H1 (cell line): ENCODE measurements at regions not wholly inside any gene's neighbourhood (a gene's known extent, or its start where the extent isn't known, plus 50 kb on each side); places are given as distances from the start of the nearest gene placed in this dataset.

Experiments used
- ATF2 ChIP-seq: IDR thresholded peaks from 2 replicates; pipeline ENCODE4 v1.6.1; 2012; ENCODE audit warnings: low read length, inconsistent platforms
- CTBP2 ChIP-seq: IDR thresholded peaks from 2 replicates; pipeline ENCODE4 v1.7.0; 2011; ENCODE audit warnings: borderline replicate concordance, mild to moderate bottlenecking, moderate library complexity, mixed read lengths, low read length; ENCODE audit not compliant: insufficient read depth, insufficient read length
- JUN ChIP-seq: IDR thresholded peaks from 2 replicates; pipeline ENCODE4 v1.6.1; 2011; ENCODE audit warnings: low read depth, mild to moderate bottlenecking, improper control_type of control experiment, low read length
- KDM1A ChIP-seq: fragments of 200-600, 300-600 bp; sonication (generic); IDR thresholded peaks from 2 replicates; pipeline ENCODE4 v1.7.1; 2016; ENCODE audit warnings: mild to moderate bottlenecking, low read length, borderline replicate concordance
- ZNF274 ChIP-seq: IDR thresholded peaks from 2 replicates; pipeline ENCODE4 v1.7.0; 2012; ENCODE audit warnings: low read length, borderline replicate concordance; ENCODE audit errors: extremely low read depth
- TF ChIP-seq, protein P1 (sequence below): fragments of 300-600 bp; sonication (generic); IDR thresholded peaks from 2 replicates; pipeline ENCODE4 v1.7.1; 2012; ENCODE audit warnings: low read length, moderate library complexity, mild to moderate bottlenecking, inconsistent platforms; ENCODE audit not compliant: insufficient replicate concordance

DNA sequence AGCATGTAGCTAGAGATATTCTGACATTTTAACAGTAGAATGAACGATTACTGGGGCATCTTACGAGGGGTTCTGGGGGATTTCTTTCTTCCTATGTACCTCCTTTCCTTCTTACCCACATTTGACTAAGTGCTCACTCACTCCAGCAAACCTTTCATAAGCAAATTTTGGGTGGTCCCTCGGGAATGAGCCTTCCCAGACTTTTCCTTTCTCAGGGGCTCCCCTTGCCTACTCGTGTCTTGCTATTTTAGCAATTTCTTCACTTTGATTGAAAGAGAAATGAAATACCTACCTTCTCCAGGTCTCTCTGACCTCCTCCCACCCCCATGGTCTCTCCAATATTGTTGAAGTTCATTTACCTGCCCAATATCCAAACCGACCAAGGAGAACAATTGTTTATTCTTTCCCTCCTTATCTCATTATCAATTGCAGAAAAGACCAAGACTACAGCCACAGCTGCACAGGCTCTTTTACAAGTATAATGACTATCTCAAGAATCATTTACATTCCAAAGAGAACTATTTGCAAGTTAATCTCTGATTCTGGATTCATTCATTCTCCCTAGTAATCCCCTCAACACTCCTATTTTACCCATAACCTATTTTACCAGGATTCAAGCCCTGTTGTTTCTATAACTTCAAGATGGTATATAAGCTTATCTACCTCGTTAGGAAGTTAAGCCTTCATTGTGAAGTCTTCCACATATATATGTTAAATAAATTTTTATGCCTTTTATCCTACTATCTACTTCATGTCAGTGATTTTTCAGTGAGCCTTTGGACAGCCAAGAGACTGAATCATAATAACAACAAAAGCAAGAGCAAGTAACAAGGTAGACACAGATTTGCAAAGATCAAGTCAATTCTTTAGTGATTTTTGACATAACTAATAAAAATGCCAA, 480.6 kb downstream of the IPMK start (continued):
- TF ChIP-seq, protein P1, sequence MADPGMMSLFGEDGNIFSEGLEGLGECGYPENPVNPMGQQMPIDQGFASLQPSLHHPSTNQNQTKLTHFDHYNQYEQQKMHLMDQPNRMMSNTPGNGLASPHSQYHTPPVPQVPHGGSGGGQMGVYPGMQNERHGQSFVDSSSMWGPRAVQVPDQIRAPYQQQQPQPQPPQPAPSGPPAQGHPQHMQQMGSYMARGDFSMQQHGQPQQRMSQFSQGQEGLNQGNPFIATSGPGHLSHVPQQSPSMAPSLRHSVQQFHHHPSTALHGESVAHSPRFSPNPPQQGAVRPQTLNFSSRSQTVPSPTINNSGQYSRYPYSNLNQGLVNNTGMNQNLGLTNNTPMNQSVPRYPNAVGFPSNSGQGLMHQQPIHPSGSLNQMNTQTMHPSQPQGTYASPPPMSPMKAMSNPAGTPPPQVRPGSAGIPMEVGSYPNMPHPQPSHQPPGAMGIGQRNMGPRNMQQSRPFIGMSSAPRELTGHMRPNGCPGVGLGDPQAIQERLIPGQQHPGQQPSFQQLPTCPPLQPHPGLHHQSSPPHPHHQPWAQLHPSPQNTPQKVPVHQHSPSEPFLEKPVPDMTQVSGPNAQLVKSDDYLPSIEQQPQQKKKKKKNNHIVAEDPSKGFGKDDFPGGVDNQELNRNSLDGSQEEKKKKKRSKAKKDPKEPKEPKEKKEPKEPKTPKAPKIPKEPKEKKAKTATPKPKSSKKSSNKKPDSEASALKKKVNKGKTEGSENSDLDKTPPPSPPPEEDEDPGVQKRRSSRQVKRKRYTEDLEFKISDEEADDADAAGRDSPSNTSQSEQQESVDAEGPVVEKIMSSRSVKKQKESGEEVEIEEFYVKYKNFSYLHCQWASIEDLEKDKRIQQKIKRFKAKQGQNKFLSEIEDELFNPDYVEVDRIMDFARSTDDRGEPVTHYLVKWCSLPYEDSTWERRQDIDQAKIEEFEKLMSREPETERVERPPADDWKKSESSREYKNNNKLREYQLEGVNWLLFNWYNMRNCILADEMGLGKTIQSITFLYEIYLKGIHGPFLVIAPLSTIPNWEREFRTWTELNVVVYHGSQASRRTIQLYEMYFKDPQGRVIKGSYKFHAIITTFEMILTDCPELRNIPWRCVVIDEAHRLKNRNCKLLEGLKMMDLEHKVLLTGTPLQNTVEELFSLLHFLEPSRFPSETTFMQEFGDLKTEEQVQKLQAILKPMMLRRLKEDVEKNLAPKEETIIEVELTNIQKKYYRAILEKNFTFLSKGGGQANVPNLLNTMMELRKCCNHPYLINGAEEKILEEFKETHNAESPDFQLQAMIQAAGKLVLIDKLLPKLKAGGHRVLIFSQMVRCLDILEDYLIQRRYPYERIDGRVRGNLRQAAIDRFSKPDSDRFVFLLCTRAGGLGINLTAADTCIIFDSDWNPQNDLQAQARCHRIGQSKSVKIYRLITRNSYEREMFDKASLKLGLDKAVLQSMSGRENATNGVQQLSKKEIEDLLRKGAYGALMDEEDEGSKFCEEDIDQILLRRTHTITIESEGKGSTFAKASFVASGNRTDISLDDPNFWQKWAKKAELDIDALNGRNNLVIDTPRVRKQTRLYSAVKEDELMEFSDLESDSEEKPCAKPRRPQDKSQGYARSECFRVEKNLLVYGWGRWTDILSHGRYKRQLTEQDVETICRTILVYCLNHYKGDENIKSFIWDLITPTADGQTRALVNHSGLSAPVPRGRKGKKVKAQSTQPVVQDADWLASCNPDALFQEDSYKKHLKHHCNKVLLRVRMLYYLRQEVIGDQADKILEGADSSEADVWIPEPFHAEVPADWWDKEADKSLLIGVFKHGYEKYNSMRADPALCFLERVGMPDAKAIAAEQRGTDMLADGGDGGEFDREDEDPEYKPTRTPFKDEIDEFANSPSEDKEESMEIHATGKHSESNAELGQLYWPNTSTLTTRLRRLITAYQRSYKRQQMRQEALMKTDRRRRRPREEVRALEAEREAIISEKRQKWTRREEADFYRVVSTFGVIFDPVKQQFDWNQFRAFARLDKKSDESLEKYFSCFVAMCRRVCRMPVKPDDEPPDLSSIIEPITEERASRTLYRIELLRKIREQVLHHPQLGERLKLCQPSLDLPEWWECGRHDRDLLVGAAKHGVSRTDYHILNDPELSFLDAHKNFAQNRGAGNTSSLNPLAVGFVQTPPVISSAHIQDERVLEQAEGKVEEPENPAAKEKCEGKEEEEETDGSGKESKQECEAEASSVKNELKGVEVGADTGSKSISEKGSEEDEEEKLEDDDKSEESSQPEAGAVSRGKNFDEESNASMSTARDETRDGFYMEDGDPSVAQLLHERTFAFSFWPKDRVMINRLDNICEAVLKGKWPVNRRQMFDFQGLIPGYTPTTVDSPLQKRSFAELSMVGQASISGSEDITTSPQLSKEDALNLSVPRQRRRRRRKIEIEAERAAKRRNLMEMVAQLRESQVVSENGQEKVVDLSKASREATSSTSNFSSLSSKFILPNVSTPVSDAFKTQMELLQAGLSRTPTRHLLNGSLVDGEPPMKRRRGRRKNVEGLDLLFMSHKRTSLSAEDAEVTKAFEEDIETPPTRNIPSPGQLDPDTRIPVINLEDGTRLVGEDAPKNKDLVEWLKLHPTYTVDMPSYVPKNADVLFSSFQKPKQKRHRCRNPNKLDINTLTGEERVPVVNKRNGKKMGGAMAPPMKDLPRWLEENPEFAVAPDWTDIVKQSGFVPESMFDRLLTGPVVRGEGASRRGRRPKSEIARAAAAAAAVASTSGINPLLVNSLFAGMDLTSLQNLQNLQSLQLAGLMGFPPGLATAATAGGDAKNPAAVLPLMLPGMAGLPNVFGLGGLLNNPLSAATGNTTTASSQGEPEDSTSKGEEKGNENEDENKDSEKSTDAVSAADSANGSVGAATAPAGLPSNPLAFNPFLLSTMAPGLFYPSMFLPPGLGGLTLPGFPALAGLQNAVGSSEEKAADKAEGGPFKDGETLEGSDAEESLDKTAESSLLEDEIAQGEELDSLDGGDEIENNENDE = peak; percentile 61
- TF ChIP-seq CTBP2 (no peak), KDM1A (no peak), JUN (no peak), ATF2 (no peak), ZNF274 (no peak)
